ENCODE measurements at regions not wholly inside any gene's neighbourhood (a gene's known extent, or its start where the extent isn't known, plus 50 kb on each side); places are given as distances from the start of the nearest gene placed in this dataset.

- TF ChIP-seq POLR2A (IDR thresholded peaks at IDR 0.05; ENCODE audit: extremely low read depth, insufficient read length) (no peak), CTCF (IDR thresholded peaks at IDR 0.05; ENCODE audit: low read depth, low read length) (no peak)
Observed at GRCh38 chr7:46494441-46494840, 573.4 kb upstream of the IGFBP3 start.
